ENCODE measurements at regions not wholly inside any gene's neighbourhood (a gene's known extent, or its start where the extent isn't known, plus 50 kb on each side); places are given as distances from the start of the nearest gene placed in this dataset.
"Not testable (repeated sequence)": the region's sequence is repeated elsewhere in the genome, so short reads cannot be mapped to it uniquely, and the experiment has no call there.

GRCh38 chr1:120506352-120506751, 91.5 kb downstream of the NBPF8 start:
- ATAC-seq (ENCODE audit: poor library complexity); intact Hi-C loops (cut with DNase I, micrococcal nuclease); H3K4me3 Mint-ChIP-seq; H3K9me3 Mint-ChIP-seq; H3K9me3 ChIP-seq (ENCODE audit: control insufficient read depth in 1 of 2, insufficient read depth in 1 of 2, low read length in 2 of 2); H3K27me3 ChIP-seq (ENCODE audit: control insufficient read depth in 1 of 2, insufficient read depth in 2 of 2, low read length in 2 of 2); H3K27me3 Mint-ChIP-seq; H3K4me1 ChIP-seq (ENCODE audit: insufficient read depth, low read length); DNase-seq; CTCF ChIA-PET; H3K4me3 ChIP-seq (ENCODE audit: low read length); H3K27ac Mint-ChIP-seq; POLR2A ChIA-PET; H3K27ac ChIP-seq (ENCODE audit: low read depth in 1 of 2, low read length in 2 of 2); H3K4me1 Mint-ChIP-seq (ENCODE audit: low read depth); H3K36me3 ChIP-seq (ENCODE audit: insufficient read depth, low read length); H3K36me3 Mint-ChIP-seq (ENCODE audit: low read depth): not testable (repeated sequence)

GRCh38 chr1:120508351-120508750, 93.5 kb downstream of the NBPF8 start:
- H3K27ac Mint-ChIP-seq; H3K9me3 Mint-ChIP-seq; H3K27me3 ChIP-seq (ENCODE audit: control insufficient read depth in 1 of 2, insufficient read depth in 2 of 2, low read length in 2 of 2); H3K27ac ChIP-seq (ENCODE audit: low read depth in 1 of 2, low read length in 2 of 2); H3K27me3 Mint-ChIP-seq; H3K4me1 Mint-ChIP-seq (ENCODE audit: low read depth); POLR2A ChIA-PET; intact Hi-C loops (cut with DNase I, micrococcal nuclease); H3K4me3 ChIP-seq (ENCODE audit: low read length); CTCF ChIA-PET; H3K4me3 Mint-ChIP-seq; ATAC-seq (ENCODE audit: poor library complexity); DNase-seq; H3K9me3 ChIP-seq (ENCODE audit: control insufficient read depth in 1 of 2, insufficient read depth in 1 of 2, low read length in 2 of 2); H3K4me1 ChIP-seq (ENCODE audit: insufficient read depth, low read length): not testable (repeated sequence)
- peaks cover 10% of the 10 kb centered on the region for H3K36me3 ChIP-seq (ENCODE audit: insufficient read depth, low read length)
- H3K36me3 Mint-ChIP-seq (ENCODE audit: low read depth) = peaks cover 14% of the 10 kb centered on the region

- intact Hi-C loops (cut with DNase I, micrococcal nuclease); CTCF ChIA-PET; H3K9me3 Mint-ChIP-seq; H3K27me3 ChIP-seq (ENCODE audit: control insufficient read depth in 1 of 2, insufficient read depth in 2 of 2, low read length in 2 of 2); H3K27ac Mint-ChIP-seq; H3K4me1 Mint-ChIP-seq (ENCODE audit: low read depth); H3K4me1 ChIP-seq (ENCODE audit: insufficient read depth, low read length); ATAC-seq (ENCODE audit: poor library complexity); H3K4me3 Mint-ChIP-seq; H3K27ac ChIP-seq (ENCODE audit: low read depth in 1 of 2, low read length in 2 of 2); H3K9me3 ChIP-seq (ENCODE audit: control insufficient read depth in 1 of 2, insufficient read depth in 1 of 2, low read length in 2 of 2); POLR2A ChIA-PET; H3K27me3 Mint-ChIP-seq; H3K4me3 ChIP-seq (ENCODE audit: low read length); DNase-seq: not testable (repeated sequence)
- H3K36me3 ChIP-seq (ENCODE audit: insufficient read depth, low read length) = peaks cover 10% of the 10 kb centered on the region
- H3K36me3 Mint-ChIP-seq (ENCODE audit: low read depth) = peaks cover 14% of the 10 kb centered on the region
These were observed 94.4 kb downstream of the NBPF8 start for GRCh38 chr1:120509258-120509657.

- H3K4me1 Mint-ChIP-seq (ENCODE audit: low read depth); CTCF ChIA-PET; H3K4me3 ChIP-seq (ENCODE audit: low read length); intact Hi-C loops (cut with DNase I, micrococcal nuclease); H3K9me3 ChIP-seq (ENCODE audit: control insufficient read depth in 1 of 2, insufficient read depth in 1 of 2, low read length in 2 of 2); H3K27me3 ChIP-seq (ENCODE audit: control insufficient read depth in 1 of 2, insufficient read depth in 2 of 2, low read length in 2 of 2); H3K4me3 Mint-ChIP-seq; H3K27ac Mint-ChIP-seq; H3K27me3 Mint-ChIP-seq; H3K4me1 ChIP-seq (ENCODE audit: insufficient read depth, low read length); POLR2A ChIA-PET; H3K27ac ChIP-seq (ENCODE audit: low read depth in 1 of 2, low read length in 2 of 2); H3K9me3 Mint-ChIP-seq; DNase-seq; ATAC-seq (ENCODE audit: poor library complexity): not testable (repeated sequence)
- H3K36me3 Mint-ChIP-seq (ENCODE audit: low read depth) = peaks cover 22% of the 10 kb centered on the region
- H3K36me3 ChIP-seq (ENCODE audit: insufficient read depth, low read length) = peaks cover 10% of the 10 kb centered on the region
These were observed 98.3 kb downstream of the NBPF8 start for GRCh38 chr1:120513099-120513498.

- ATAC-seq (ENCODE audit: poor library complexity); H3K4me1 Mint-ChIP-seq (ENCODE audit: low read depth); H3K27me3 ChIP-seq (ENCODE audit: control insufficient read depth in 1 of 2, insufficient read depth in 2 of 2, low read length in 2 of 2); CTCF ChIA-PET; H3K4me3 Mint-ChIP-seq; H3K4me3 ChIP-seq (ENCODE audit: low read length); H3K9me3 Mint-ChIP-seq; H3K27me3 Mint-ChIP-seq; POLR2A ChIA-PET; H3K27ac ChIP-seq (ENCODE audit: low read depth in 1 of 2, low read length in 2 of 2); H3K27ac Mint-ChIP-seq; DNase-seq; H3K9me3 ChIP-seq (ENCODE audit: control insufficient read depth in 1 of 2, insufficient read depth in 1 of 2, low read length in 2 of 2); intact Hi-C loops (cut with DNase I, micrococcal nuclease); H3K4me1 ChIP-seq (ENCODE audit: insufficient read depth, low read length): not testable (repeated sequence)
- H3K36me3 Mint-ChIP-seq (ENCODE audit: low read depth) = peaks cover 22% of the 10 kb centered on the region
- peaks cover 10% of the 10 kb centered on the region for H3K36me3 ChIP-seq (ENCODE audit: insufficient read depth, low read length)
These were observed 98.7 kb downstream of the NBPF8 start for GRCh38 chr1:120513531-120513930.

- H3K9me3 ChIP-seq (ENCODE audit: control insufficient read depth in 1 of 2, insufficient read depth in 1 of 2, low read length in 2 of 2); DNase-seq; H3K4me1 ChIP-seq (ENCODE audit: insufficient read depth, low read length); H3K9me3 Mint-ChIP-seq; H3K27ac Mint-ChIP-seq; POLR2A ChIA-PET; CTCF ChIA-PET; H3K4me1 Mint-ChIP-seq (ENCODE audit: low read depth); H3K36me3 Mint-ChIP-seq (ENCODE audit: low read depth); H3K36me3 ChIP-seq (ENCODE audit: insufficient read depth, low read length); H3K27me3 ChIP-seq (ENCODE audit: control insufficient read depth in 1 of 2, insufficient read depth in 2 of 2, low read length in 2 of 2); H3K4me3 ChIP-seq (ENCODE audit: low read length); H3K27ac ChIP-seq (ENCODE audit: low read depth in 1 of 2, low read length in 2 of 2); H3K4me3 Mint-ChIP-seq; H3K27me3 Mint-ChIP-seq; intact Hi-C loops (cut with DNase I, micrococcal nuclease); ATAC-seq (ENCODE audit: poor library complexity): not testable (repeated sequence)
These were observed 104.4 kb downstream of the NBPF8 start for GRCh38 chr1:120519196-120519595.

- H3K4me3 Mint-ChIP-seq; H3K27me3 ChIP-seq (ENCODE audit: control insufficient read depth in 1 of 2, insufficient read depth in 2 of 2, low read length in 2 of 2); DNase-seq; H3K27ac ChIP-seq (ENCODE audit: low read depth in 1 of 2, low read length in 2 of 2); H3K9me3 ChIP-seq (ENCODE audit: control insufficient read depth in 1 of 2, insufficient read depth in 1 of 2, low read length in 2 of 2); H3K9me3 Mint-ChIP-seq; CTCF ChIA-PET; H3K4me3 ChIP-seq (ENCODE audit: low read length); H3K36me3 Mint-ChIP-seq (ENCODE audit: low read depth); H3K4me1 ChIP-seq (ENCODE audit: insufficient read depth, low read length); H3K4me1 Mint-ChIP-seq (ENCODE audit: low read depth); ATAC-seq (ENCODE audit: poor library complexity); H3K27ac Mint-ChIP-seq; H3K27me3 Mint-ChIP-seq; intact Hi-C loops (cut with DNase I, micrococcal nuclease); H3K36me3 ChIP-seq (ENCODE audit: insufficient read depth, low read length); POLR2A ChIA-PET: not testable (repeated sequence)
These were observed 109.6 kb downstream of the NBPF8 start for GRCh38 chr1:120524416-120524815.
